AG09309 (cell line): ENCODE measurements at regions not wholly inside any gene's neighbourhood (a gene's known extent, or its start where the extent isn't known, plus 50 kb on each side); places are given as distances from the start of the nearest gene placed in this dataset.

Source experiments
- DNase-seq: peaks from one replicate; pipeline ENCODE4 v3.0.0-alpha.2; 2010; ENCODE audit warnings: low read depth
- H3K4me3 ChIP-seq: 2 replicates; pipeline ENCODE4 v1.5.1; 2011; ENCODE audit warnings: mild to moderate bottlenecking, low read depth, low read length, moderate library complexity; ENCODE audit not compliant: control insufficient read depth
- CTCF ChIP-seq: IDR thresholded peaks from 2 replicates; pipeline ENCODE4 v1.5.1; 2011; ENCODE audit warnings: mild to moderate bottlenecking, low read depth, low read length, inconsistent platforms; ENCODE audit not compliant: insufficient read depth, control insufficient read depth; ENCODE audit errors: missing control alignments

- no peak for TF ChIP-seq CTCF
- peak; percentile 37 for DNase-seq
- H3K4me3 ChIP-seq: no peak overlapping the region
Observed at GRCh38 chr6:2426561-2427340, 181.3 kb upstream of the GMDS start.

- TF ChIP-seq CTCF: no peak
- no peak for DNase-seq
- no peak overlapping the region for H3K4me3 ChIP-seq
Observed at GRCh38 chr6:2416128-2416712, 170.8 kb upstream of the GMDS start.

GRCh38 chr6:2414885-2415547, 169.6 kb upstream of the GMDS start:
- no peak for DNase-seq
- no peak overlapping the region for H3K4me3 ChIP-seq
- TF ChIP-seq CTCF: no peak

GRCh38 chr6:2412731-2413130, 167.3 kb upstream of the GMDS start:
- no peak overlapping the region for H3K4me3 ChIP-seq
- no peak for TF ChIP-seq CTCF
- no peak for DNase-seq

GRCh38 chr6:2410656-2411380, 165.4 kb upstream of the GMDS start:
- TF ChIP-seq CTCF: no peak
- DNase-seq: no peak
- no peak overlapping the region for H3K4me3 ChIP-seq

GRCh38 chr6:2407525-2407924, 162.1 kb upstream of the GMDS start:
- H3K4me3 ChIP-seq: no peak overlapping the region
- no peak for DNase-seq
- no peak for TF ChIP-seq CTCF
